Panc1 (cell line): ENCODE measurements at regions not wholly inside any gene's neighbourhood (a gene's known extent, or its start where the extent isn't known, plus 50 kb on each side); places are given as distances from the start of the nearest gene placed in this dataset.

ENCODE experiments used
- CTCF ChIP-seq: fragments of 450-650 bp; IDR thresholded peaks from 2 replicates; pipeline ENCODE4 v1.5.1; 2017; ENCODE audit warnings: mild to moderate bottlenecking
- POLR2AphosphoS5 ChIP-seq: IDR thresholded peaks from 2 replicates; pipeline ENCODE4 v1.6.1; 2012; ENCODE audit warnings: mild to moderate bottlenecking, low read depth, low read length, moderate library complexity
- REST ChIP-seq, 2 experiments: IDR thresholded peaks; 2 replicates each; pipeline ENCODE4 v1.6.1; 2011 to 2012; ENCODE audit warnings: low read depth in 2 of 2, control low read depth in 1 of 2, low read length in 1 of 2, mild to moderate bottlenecking in 1 of 2, moderate library complexity in 1 of 2; ENCODE audit not compliant: insufficient read depth in 1 of 2

- no peak for TF ChIP-seq CTCF
- TF ChIP-seq REST (IDR thresholded peaks at IDR 0.05; ENCODE audit: insufficient read depth in 1 of 2, low read depth in 2 of 2, low read length in 1 of 2), result no peak
- no peak for TF ChIP-seq POLR2AphosphoS5
Observed at GRCh38 chr13:31462766-31463165, 263.0 kb downstream of the B3GLCT start.
